Neural cell (in vitro differentiated cells): ENCODE measurements at regions not wholly inside any gene's neighbourhood (a gene's known extent, or its start where the extent isn't known, plus 50 kb on each side); places are given as distances from the start of the nearest gene placed in this dataset.

ENCODE experiments used
- H2AFZ ChIP-seq: fragments of 200-600, 300-800 bp; sonication (generic), shearing (Covaris generic); 2 replicates; pipeline ENCODE4 v1.6.0; 2014; ENCODE audit warnings: low read depth, mild to moderate bottlenecking, antibody characterized with exemption, low read length, moderate library complexity
- H3F3A ChIP-seq: fragments of 200-600 bp; shearing (Covaris generic); 2 replicates; pipeline ENCODE4 v1.6.1; 2016; ENCODE audit warnings: mild to moderate bottlenecking, moderate library complexity, mixed read lengths, antibody characterized with exemption, low read length; ENCODE audit not compliant: insufficient read depth, poor library complexity, severe bottlenecking
- H3K27ac ChIP-seq: fragments of 200-600, 300-800 bp; sonication (generic), shearing (Covaris generic); 2 replicates; pipeline ENCODE4 v1.5.1; 2014; ENCODE audit warnings: mild to moderate bottlenecking, low read length, moderate library complexity
- H3K27me3 ChIP-seq: fragments of 300-800, 200-600 bp; sonication (generic), shearing (Covaris generic); 2 replicates; pipeline ENCODE4 v1.6.0; 2014; ENCODE audit warnings: mild to moderate bottlenecking, low read depth, low read length, moderate library complexity; ENCODE audit not compliant: insufficient read depth
- H3K36me3 ChIP-seq: fragments of 300-800, 200-600 bp; sonication (generic), shearing (Covaris generic); 2 replicates; pipeline ENCODE4 v1.5.1; 2014; ENCODE audit warnings: mild to moderate bottlenecking, antibody characterized with exemption, low read length, moderate library complexity; ENCODE audit not compliant: insufficient read depth
- H3K4me2 ChIP-seq: fragments of 300-800, 200-600 bp; sonication (generic), shearing (Covaris generic); 2 replicates; pipeline ENCODE4 v1.6.0; 2014; ENCODE audit warnings: mild to moderate bottlenecking, low read length
- H3K4me3 ChIP-seq: fragments of 300-800, 200-600 bp; sonication (generic), shearing (Covaris generic); 2 replicates; pipeline ENCODE4 v1.5.1; 2014; ENCODE audit warnings: mild to moderate bottlenecking, low read length, moderate library complexity
- H3K79me2 ChIP-seq: fragments of 200-600 bp; shearing (Covaris generic); replicated peaks from 2 replicates; pipeline ENCODE4 v1.6.0; 2014; ENCODE audit warnings: mild to moderate bottlenecking, low read length, moderate library complexity; ENCODE audit not compliant: insufficient read depth
- H3K9ac ChIP-seq: fragments of 300-800, 200-600 bp; sonication (generic), shearing (Covaris generic); 2 replicates; pipeline ENCODE4 v1.6.1; 2016; ENCODE audit warnings: mild to moderate bottlenecking, low read length, mixed read lengths
- H3K9me2 ChIP-seq: fragments of 200-600 bp; shearing (Covaris generic); 2 replicates; pipeline ENCODE4 v1.6.1; 2016; ENCODE audit warnings: mild to moderate bottlenecking, low read length, mixed read lengths; ENCODE audit not compliant: insufficient read depth
- H3K9me3 ChIP-seq: fragments of 200-600, 300-800 bp; sonication (generic), shearing (Covaris generic); 2 replicates; pipeline ENCODE4 v1.6.1; 2016; ENCODE audit warnings: mild to moderate bottlenecking, mixed run types, low read length, moderate library complexity, mixed read lengths
- H4K20me1 ChIP-seq: fragments of 200-600 bp; shearing (Covaris generic); 2 replicates; pipeline ENCODE4 v1.6.1; 2016; ENCODE audit warnings: mild to moderate bottlenecking, mixed run types; ENCODE audit not compliant: insufficient read depth
- CTCF ChIP-seq: fragments of 450-650 bp; IDR thresholded peaks from 2 replicates; pipeline ENCODE4 v1.5.1; 2014; ENCODE audit warnings: antibody characterized with exemption, mild to moderate bottlenecking, moderate library complexity; ENCODE audit not compliant: poor library complexity, severe bottlenecking
- EP300 ChIP-seq: fragments of 450-650 bp; conservative IDR thresholded peaks from 2 replicates; pipeline ENCODE4 v1.6.1; 2014; ENCODE audit warnings: antibody characterized with exemption, mild to moderate bottlenecking, moderate library complexity; ENCODE audit not compliant: poor library complexity, severe bottlenecking
- EZH2 ChIP-seq: fragments of 200-600, 300-800 bp; shearing (Covaris generic), sonication (generic); IDR thresholded peaks from 2 replicates; pipeline ENCODE4 v1.6.1; 2014; ENCODE audit warnings: antibody characterized with exemption, low read length, borderline replicate concordance, mild to moderate bottlenecking; ENCODE audit not compliant: insufficient read depth, poor library complexity, severe bottlenecking
- MXI1 ChIP-seq: fragments of 450-650 bp; conservative IDR thresholded peaks from 2 replicates; pipeline ENCODE4 v1.6.1; 2014; ENCODE audit warnings: antibody characterized with exemption, mild to moderate bottlenecking; ENCODE audit not compliant: poor library complexity, severe bottlenecking
- POLR2AphosphoS5 ChIP-seq: IDR thresholded peaks from 2 replicates; pipeline ENCODE4 v1.6.1; 2012
- RAD21 ChIP-seq: fragments of 450-650 bp; conservative IDR thresholded peaks from 2 replicates; pipeline ENCODE4 v1.6.1; 2014; ENCODE audit warnings: antibody characterized with exemption, mild to moderate bottlenecking, moderate library complexity
- REST ChIP-seq: IDR thresholded peaks from 2 replicates; pipeline ENCODE4 v1.6.1; 2012; ENCODE audit warnings: borderline replicate concordance
- SMC3 ChIP-seq: fragments of 450-650 bp; conservative IDR thresholded peaks from 2 replicates; pipeline ENCODE4 v1.6.1; 2014; ENCODE audit warnings: antibody characterized with exemption, mild to moderate bottlenecking, moderate library complexity; ENCODE audit not compliant: poor library complexity
- TAF1 ChIP-seq: IDR thresholded peaks from 2 replicates; pipeline ENCODE4 v1.6.1; 2012; ENCODE audit warnings: low read depth

GRCh38 chr2:145169285-145169684, 649.4 kb upstream of the ZEB2 start:
- H3K27ac ChIP-seq = no peak overlapping the region

GRCh38 chr2:145168091-145168490, 648.2 kb upstream of the ZEB2 start:
- Histone ChIP-seq H3K79me2 (no peaks in the 10 kb centered on the region), H2AFZ (no peak overlapping the region), H4K20me1 (no peaks in the 10 kb centered on the region), H3K9me3 (no peaks in the 10 kb centered on the region), H3K27ac (no peak overlapping the region), H3K27me3 (no peaks in the 10 kb centered on the region), H3K4me2 (no peak overlapping the region), H3K4me3 (no peak overlapping the region), H3K36me3 (no peaks in the 10 kb centered on the region), H3K9ac (no peak overlapping the region), H3K9me2 (no peaks in the 10 kb centered on the region), H3F3A (no peaks in the 10 kb centered on the region)
- TF ChIP-seq EP300 = no peak
- no peak for TF ChIP-seq REST
- no peak for TF ChIP-seq CTCF
- no peak for TF ChIP-seq SMC3
- TF ChIP-seq RAD21 = no peak
- no peak for TF ChIP-seq TAF1
- TF ChIP-seq POLR2AphosphoS5 = no peak

More at GRCh38 chr2:145169285-145169684, 649.4 kb upstream of the ZEB2 start:
- Histone ChIP-seq H3K79me2 (no peaks in the 10 kb centered on the region), H3K9me2 (no peaks in the 10 kb centered on the region), H3K4me3 (no peak overlapping the region), H3K36me3 (no peaks in the 10 kb centered on the region), H3K9ac (no peak overlapping the region), H3K4me2 (no peak overlapping the region), H4K20me1 (no peaks in the 10 kb centered on the region), H3K9me3 (no peaks in the 10 kb centered on the region), H3F3A (no peaks in the 10 kb centered on the region), H3K27me3 (no peaks in the 10 kb centered on the region), H2AFZ (no peak overlapping the region)
- TF ChIP-seq TAF1 = no peak
- peak; percentile 87 for TF ChIP-seq EP300
- peak; percentile 27 for TF ChIP-seq RAD21
- TF ChIP-seq CTCF = peak; percentile 10
- TF ChIP-seq SMC3 = peak; percentile 10
- peak; percentile 82 for TF ChIP-seq POLR2AphosphoS5
- TF ChIP-seq EZH2 = no peak
- TF ChIP-seq REST = peak; percentile 32
- peak; percentile 40 for TF ChIP-seq MXI1
